Stimulated activated naive CD8-positive, alpha-beta T cell treated with anti-CD3 and anti-CD28 coated beads, Interleukin-15, Interleukin-2, amounts not matched to agents 100 ng/mL and 50 ng/mL, for 24 hours (primary cell): ENCODE measurements at regions not wholly inside any gene's neighbourhood (a gene's known extent, or its start where the extent isn't known, plus 50 kb on each side); places are given as distances from the start of the nearest gene placed in this dataset.
"Not testable (repeated sequence)": the region's sequence is repeated elsewhere in the genome, so short reads cannot be mapped to it uniquely, and the experiment has no call there.

Experiments used
- H3K27ac Mint-ChIP-seq: one replicate; pipeline ENCODE4 v1.8.0; 2021; ENCODE audit warnings: mild to moderate bottlenecking, mixed read lengths
- H3K27me3 Mint-ChIP-seq: one replicate; pipeline ENCODE4 v1.8.0; 2021; ENCODE audit warnings: mixed read lengths
- H3K36me3 Mint-ChIP-seq: one replicate; pipeline ENCODE4 v1.8.0; 2021; ENCODE audit warnings: low read depth, mixed read lengths
- H3K4me1 Mint-ChIP-seq: one replicate; pipeline ENCODE4 v1.8.0; 2021; ENCODE audit warnings: low read depth, mixed read lengths
- H3K4me3 Mint-ChIP-seq: one replicate; pipeline ENCODE4 v1.8.0; 2021; ENCODE audit warnings: mild to moderate bottlenecking, mixed read lengths
- H3K9me3 Mint-ChIP-seq: one replicate; pipeline ENCODE4 v1.8.0; 2021; ENCODE audit warnings: mixed read lengths

DNA sequence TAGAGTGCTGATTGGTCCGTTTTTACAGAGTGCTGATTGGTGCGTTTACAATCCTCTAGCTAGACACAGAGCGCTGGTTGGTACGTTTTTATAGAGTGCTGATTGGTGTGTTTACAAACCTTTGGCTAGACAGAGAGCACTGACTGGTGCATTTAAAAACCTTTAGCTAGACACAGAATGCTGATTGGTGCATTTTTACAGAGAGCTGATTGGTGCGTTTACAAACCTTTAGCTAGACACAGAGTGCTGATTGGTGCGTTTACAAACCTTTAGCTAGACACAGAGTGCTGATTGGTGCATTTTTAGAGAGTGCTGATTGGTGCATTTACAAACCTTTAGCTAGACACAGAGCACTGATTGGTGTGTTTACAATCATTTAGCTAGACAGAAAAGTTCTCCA, 1430.9 kb upstream of the B3GALT2 start:
- not testable (repeated sequence) for H3K36me3 Mint-ChIP-seq, H3K4me1 Mint-ChIP-seq, H3K4me3 Mint-ChIP-seq, H3K9me3 Mint-ChIP-seq, H3K27ac Mint-ChIP-seq, H3K27me3 Mint-ChIP-seq

GRCh38 chr1:194616835-194617234, 1430.4 kb upstream of the B3GALT2 start:
- no peaks in the 10 kb centered on the region for H3K36me3 Mint-ChIP-seq
- no peaks in the 10 kb centered on the region for H3K9me3 Mint-ChIP-seq
- no peaks in the 10 kb centered on the region for H3K27me3 Mint-ChIP-seq
- H3K27ac Mint-ChIP-seq = no peak overlapping the region
- no peak overlapping the region for H3K4me3 Mint-ChIP-seq
- no peaks in the 10 kb centered on the region for H3K4me1 Mint-ChIP-seq

DNA sequence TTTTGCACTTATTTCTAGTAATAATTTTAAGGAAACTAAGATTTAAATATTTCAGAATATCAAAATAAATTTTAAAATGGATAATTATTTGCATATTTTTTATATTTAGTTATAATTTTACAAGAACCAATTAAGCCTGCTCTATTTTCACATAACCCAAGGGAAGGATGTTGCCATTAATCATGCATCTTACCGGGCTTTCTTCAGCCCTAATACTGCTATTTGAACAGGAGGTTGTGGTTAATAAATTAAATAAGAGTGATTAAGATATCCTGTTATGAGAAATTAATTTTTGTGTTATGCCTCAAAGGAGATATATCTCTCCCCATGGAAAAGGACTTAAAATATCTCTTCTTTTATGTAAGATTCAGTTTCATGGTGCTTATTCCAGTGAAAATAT, 1415.8 kb upstream of the B3GALT2 start:
- no peaks in the 10 kb centered on the region for H3K9me3 Mint-ChIP-seq
- H3K36me3 Mint-ChIP-seq = no peaks in the 10 kb centered on the region
- no peaks in the 10 kb centered on the region for H3K27me3 Mint-ChIP-seq
- H3K27ac Mint-ChIP-seq = no peak overlapping the region
- no peaks in the 10 kb centered on the region for H3K4me1 Mint-ChIP-seq
- H3K4me3 Mint-ChIP-seq = no peak overlapping the region

GRCh38 chr1:194600716-194601115, 1414.3 kb upstream of the B3GALT2 start:
- Mint-ChIP-seq H3K27me3 (no peaks in the 10 kb centered on the region), H3K36me3 (no peaks in the 10 kb centered on the region), H3K4me3 (no peak overlapping the region)

GRCh38 chr1:194598098-194598497, 1411.7 kb upstream of the B3GALT2 start:
- H3K36me3 Mint-ChIP-seq = no peaks in the 10 kb centered on the region
- no peak overlapping the region for H3K27ac Mint-ChIP-seq
- H3K4me3 Mint-ChIP-seq = no peak overlapping the region
- no peaks in the 10 kb centered on the region for H3K9me3 Mint-ChIP-seq
- H3K27me3 Mint-ChIP-seq = no peaks in the 10 kb centered on the region
- no peaks in the 10 kb centered on the region for H3K4me1 Mint-ChIP-seq

More at GRCh38 chr1:194600716-194601115, 1414.3 kb upstream of the B3GALT2 start:
- no peaks in the 10 kb centered on the region for H3K4me1 Mint-ChIP-seq
- H3K9me3 Mint-ChIP-seq = no peaks in the 10 kb centered on the region
- no peak overlapping the region for H3K27ac Mint-ChIP-seq

GRCh38 chr1:194586302-194586701, 1399.9 kb upstream of the B3GALT2 start:
- H3K4me1 Mint-ChIP-seq = no peaks in the 10 kb centered on the region
- H3K9me3 Mint-ChIP-seq = peaks cover 4% of the 10 kb centered on the region
- no peaks in the 10 kb centered on the region for H3K27me3 Mint-ChIP-seq
- H3K4me3 Mint-ChIP-seq = no peak overlapping the region
- H3K36me3 Mint-ChIP-seq = no peaks in the 10 kb centered on the region
- no peak overlapping the region for H3K27ac Mint-ChIP-seq

GRCh38 chr1:194584052-194584451, 1397.6 kb upstream of the B3GALT2 start:
- Mint-ChIP-seq H3K27ac (no peak overlapping the region), H3K9me3 (peaks cover 9% of the 10 kb centered on the region), H3K4me1 (no peaks in the 10 kb centered on the region), H3K27me3 (no peaks in the 10 kb centered on the region), H3K36me3 (no peaks in the 10 kb centered on the region), H3K4me3 (no peak overlapping the region)

DNA sequence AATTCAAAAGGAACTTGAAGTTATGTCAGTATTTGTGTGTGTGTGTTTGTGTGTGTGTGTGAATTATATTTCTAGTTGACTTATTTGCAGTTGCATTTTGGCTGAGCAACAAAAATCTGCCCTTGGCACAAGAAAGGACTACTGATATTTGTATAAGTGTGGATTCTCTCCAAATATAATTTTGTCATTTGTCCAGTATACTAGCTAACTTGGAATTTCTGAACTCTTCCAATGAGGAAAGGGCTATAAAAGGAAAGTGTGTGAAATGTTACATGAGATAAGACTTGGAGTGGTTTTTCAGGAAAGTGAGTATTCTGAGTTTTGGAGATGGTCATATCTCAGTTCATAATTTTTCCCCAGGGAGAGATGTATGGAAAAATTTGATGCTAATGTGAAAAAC, 1384.1 kb upstream of the B3GALT2 start:
- Mint-ChIP-seq H3K4me3 (no peak overlapping the region), H3K27me3 (no peaks in the 10 kb centered on the region), H3K9me3 (peaks cover 4% of the 10 kb centered on the region), H3K27ac (no peak overlapping the region), H3K36me3 (no peaks in the 10 kb centered on the region), H3K4me1 (no peaks in the 10 kb centered on the region)

- Mint-ChIP-seq H3K36me3 (no peaks in the 10 kb centered on the region), H3K27ac (no peak overlapping the region), H3K27me3 (no peaks in the 10 kb centered on the region), H3K9me3 (peaks cover 4% of the 10 kb centered on the region), H3K4me3 (no peak overlapping the region), H3K4me1 (no peaks in the 10 kb centered on the region)
Measured at GRCh38 chr1:194568610-194569009, 1382.2 kb upstream of the B3GALT2 start.

- H3K27me3 Mint-ChIP-seq = no peaks in the 10 kb centered on the region
- H3K9me3 Mint-ChIP-seq = no peaks in the 10 kb centered on the region
- no peak overlapping the region for H3K27ac Mint-ChIP-seq
- no peak overlapping the region for H3K4me3 Mint-ChIP-seq
- no peaks in the 10 kb centered on the region for H3K4me1 Mint-ChIP-seq
- H3K36me3 Mint-ChIP-seq = no peaks in the 10 kb centered on the region
Measured at GRCh38 chr1:194548071-194548470, 1361.7 kb upstream of the B3GALT2 start.

GRCh38 chr1:194544012-194544411, 1357.6 kb upstream of the B3GALT2 start:
- H3K27ac Mint-ChIP-seq = no peak overlapping the region
- H3K36me3 Mint-ChIP-seq = no peaks in the 10 kb centered on the region

GRCh38 chr1:194538453-194538852, 1352.0 kb upstream of the B3GALT2 start:
- no peak overlapping the region for H3K4me3 Mint-ChIP-seq
- no peak overlapping the region for H3K27ac Mint-ChIP-seq
- no peaks in the 10 kb centered on the region for H3K9me3 Mint-ChIP-seq
- no peaks in the 10 kb centered on the region for H3K4me1 Mint-ChIP-seq
- H3K36me3 Mint-ChIP-seq = no peaks in the 10 kb centered on the region
- H3K27me3 Mint-ChIP-seq = no peaks in the 10 kb centered on the region

More at GRCh38 chr1:194544012-194544411, 1357.6 kb upstream of the B3GALT2 start:
- Mint-ChIP-seq H3K9me3 (no peaks in the 10 kb centered on the region), H3K4me1 (no peaks in the 10 kb centered on the region), H3K4me3 (no peak overlapping the region), H3K27me3 (no peaks in the 10 kb centered on the region)

DNA sequence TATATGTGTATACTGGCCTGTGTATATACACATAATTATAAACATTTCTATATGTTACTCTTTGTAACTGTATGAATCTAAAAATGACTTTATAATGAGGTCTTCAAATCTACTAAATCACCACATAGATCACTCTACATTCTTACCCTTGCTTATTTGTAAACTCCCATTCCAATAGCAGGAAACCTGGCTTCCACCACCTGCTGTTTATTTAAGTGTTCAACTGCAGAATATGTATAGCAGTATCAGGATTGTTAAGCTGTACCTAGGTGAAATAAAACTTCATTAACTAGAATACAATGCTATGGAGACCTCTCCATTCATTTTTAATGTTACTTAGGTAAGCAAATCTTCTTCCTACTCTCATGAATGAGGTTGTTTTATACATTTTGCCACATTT, 1351.1 kb upstream of the B3GALT2 start:
- no peaks in the 10 kb centered on the region for H3K36me3 Mint-ChIP-seq
- no peak overlapping the region for H3K4me3 Mint-ChIP-seq
- H3K27me3 Mint-ChIP-seq = no peaks in the 10 kb centered on the region
- H3K9me3 Mint-ChIP-seq = no peaks in the 10 kb centered on the region
- H3K4me1 Mint-ChIP-seq = no peaks in the 10 kb centered on the region
- H3K27ac Mint-ChIP-seq = no peak overlapping the region

DNA sequence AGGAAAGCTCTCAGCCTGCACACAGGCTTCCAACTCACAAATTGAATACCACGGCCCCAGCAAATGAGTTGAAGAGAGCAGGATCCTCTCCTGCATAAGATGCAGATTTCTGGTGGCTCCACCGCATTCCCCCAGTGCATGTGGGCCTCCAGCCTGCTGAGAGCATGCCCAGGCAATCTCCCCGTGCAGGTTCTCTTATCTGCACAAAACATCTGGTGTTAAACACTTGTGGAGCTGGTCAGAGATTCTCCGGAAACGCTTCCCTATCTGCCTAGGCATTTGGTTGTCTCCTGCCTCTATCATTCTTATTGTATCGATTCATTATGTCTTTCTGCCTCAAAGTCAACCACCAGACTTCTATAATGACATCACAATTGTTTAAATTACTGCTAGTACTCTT, 1349.0 kb upstream of the B3GALT2 start:
- Mint-ChIP-seq H3K4me1 (no peaks in the 10 kb centered on the region), H3K4me3 (no peak overlapping the region), H3K36me3 (no peaks in the 10 kb centered on the region), H3K9me3 (no peaks in the 10 kb centered on the region), H3K27me3 (no peaks in the 10 kb centered on the region), H3K27ac (no peak overlapping the region)

GRCh38 chr1:194534784-194535183, 1348.4 kb upstream of the B3GALT2 start:
- H3K27ac Mint-ChIP-seq = no peak overlapping the region
- no peaks in the 10 kb centered on the region for H3K4me1 Mint-ChIP-seq
- H3K4me3 Mint-ChIP-seq = no peak overlapping the region
- no peaks in the 10 kb centered on the region for H3K27me3 Mint-ChIP-seq
- H3K9me3 Mint-ChIP-seq = no peaks in the 10 kb centered on the region
- no peaks in the 10 kb centered on the region for H3K36me3 Mint-ChIP-seq

GRCh38 chr1:194533641-194534040, 1347.2 kb upstream of the B3GALT2 start:
- no peak overlapping the region for H3K4me3 Mint-ChIP-seq
- no peak overlapping the region for H3K27ac Mint-ChIP-seq
- no peaks in the 10 kb centered on the region for H3K9me3 Mint-ChIP-seq
- H3K36me3 Mint-ChIP-seq = no peaks in the 10 kb centered on the region
- no peaks in the 10 kb centered on the region for H3K4me1 Mint-ChIP-seq
- H3K27me3 Mint-ChIP-seq = no peaks in the 10 kb centered on the region

DNA sequence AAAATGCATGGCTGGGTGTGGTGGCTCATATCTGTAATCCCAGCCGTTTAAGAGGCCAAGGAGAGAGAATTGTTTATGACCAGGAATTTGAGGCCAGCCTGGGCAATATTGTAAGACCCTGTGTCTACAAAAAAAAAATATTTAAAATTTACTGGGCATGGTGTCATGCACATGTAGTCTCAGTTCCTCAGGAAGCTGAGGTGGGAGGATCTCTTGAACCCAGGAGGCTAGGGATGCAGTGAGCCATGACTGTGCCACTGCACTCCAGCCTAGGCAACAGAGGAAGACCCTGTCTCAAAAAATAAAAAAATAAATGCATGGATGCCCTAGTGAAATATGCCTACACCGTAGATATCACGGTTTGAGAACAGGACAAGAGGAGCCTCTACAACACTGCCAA, 1331.2 kb upstream of the B3GALT2 start:
- Mint-ChIP-seq H3K4me3 (no peak overlapping the region), H3K4me1 (no peaks in the 10 kb centered on the region), H3K9me3 (no peaks in the 10 kb centered on the region), H3K36me3 (no peaks in the 10 kb centered on the region), H3K27me3 (no peaks in the 10 kb centered on the region), H3K27ac (no peak overlapping the region)
